Mucosa of rectum (tissue), 2 donors: ENCODE measurements at regions not wholly inside any gene's neighbourhood (a gene's known extent, or its start where the extent isn't known, plus 50 kb on each side); places are given as distances from the start of the nearest gene placed in this dataset.
"Not testable (repeated sequence)": the region's sequence is repeated elsewhere in the genome, so short reads cannot be mapped to it uniquely, and the experiment has no call there.

ENCODE experiments used
- H3K27ac ChIP-seq, 2 donors: one replicate each; pipeline ENCODE4 v1.7.0; 2013; ENCODE audit warnings: inconsistent platforms in 2 of 2, low read depth in 2 of 2, low read length in 2 of 2
- H3K27me3 ChIP-seq, 2 donors: one replicate each; pipeline ENCODE4 v1.7.0; 2013; ENCODE audit warnings: low read length in 2 of 2; ENCODE audit not compliant: control insufficient read depth in 2 of 2, insufficient read depth in 2 of 2
- H3K36me3 ChIP-seq, 2 donors: one replicate each; pipeline ENCODE4 v1.7.0; 2013; ENCODE audit warnings: low read length in 2 of 2; ENCODE audit not compliant: control insufficient read depth in 2 of 2, insufficient read depth in 2 of 2
- H3K4me1 ChIP-seq, 2 donors: one replicate each; pipeline ENCODE4 v1.7.0; 2013; ENCODE audit warnings: low read length in 2 of 2, mild to moderate bottlenecking in 1 of 2; ENCODE audit not compliant: control insufficient read depth in 2 of 2, insufficient read depth in 2 of 2
- H3K4me3 ChIP-seq, 2 donors: one replicate each; pipeline ENCODE4 v1.7.0; 2013; ENCODE audit warnings: low read length in 2 of 2
- H3K9ac ChIP-seq, 2 donors: one replicate each; pipeline ENCODE4 v1.7.0; 2013; ENCODE audit warnings: low read length in 2 of 2, low read depth in 1 of 2, mild to moderate bottlenecking in 1 of 2
- H3K9me3 ChIP-seq, 2 donors: one replicate each; pipeline ENCODE4 v1.7.0; 2013; ENCODE audit warnings: low read length in 2 of 2; ENCODE audit not compliant: control insufficient read depth in 2 of 2
- donor health status: healthy.
- donor health status: Normal muscosa, but diverticular disease.

DNA sequence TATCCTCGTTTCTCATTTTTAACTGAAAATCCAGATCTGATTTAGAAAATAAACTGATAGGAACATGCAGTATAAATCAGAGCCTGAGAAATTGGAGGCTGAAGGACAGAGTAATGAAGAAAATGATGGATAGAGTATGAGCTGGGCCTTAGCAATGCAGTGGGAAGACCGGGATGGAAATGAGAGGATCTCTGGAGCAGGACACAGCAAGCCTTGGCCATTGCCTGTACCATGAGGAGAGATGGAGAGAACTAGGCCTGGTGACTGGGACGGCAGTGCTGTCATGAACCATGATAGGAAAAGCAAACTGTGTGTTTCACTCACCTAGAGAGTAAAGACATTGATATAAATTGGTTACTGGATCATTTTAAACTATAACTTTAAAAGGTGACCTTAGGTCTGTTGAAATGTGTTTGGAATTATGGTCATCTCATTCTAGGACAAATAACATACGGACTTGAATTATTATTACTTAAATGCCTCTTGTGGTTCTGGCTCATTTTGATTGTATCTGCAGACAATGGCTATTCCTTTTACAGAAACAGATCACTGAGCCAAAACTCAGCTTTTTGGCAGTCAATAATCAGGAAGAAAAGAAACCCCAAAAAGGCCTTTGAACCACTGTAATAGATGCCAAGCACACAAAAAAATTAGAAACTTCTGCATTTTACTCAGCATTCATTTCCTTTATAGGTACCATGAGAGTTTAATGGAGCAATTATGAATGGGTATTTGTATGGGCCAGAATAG lies 251.9 kb upstream of the PRKD1 start:
- H3K27me3 ChIP-seq, result no peaks in the 10 kb centered on the region
- no peak overlapping the region for H3K4me3 ChIP-seq
- H3K36me3 ChIP-seq, result no peaks in the 10 kb centered on the region
- no peak overlapping the region for H3K27ac ChIP-seq
- no peak overlapping the region for H3K9ac ChIP-seq
- no peaks in the 10 kb centered on the region for H3K4me1 ChIP-seq
- no peaks in the 10 kb centered on the region for H3K9me3 ChIP-seq

DNA sequence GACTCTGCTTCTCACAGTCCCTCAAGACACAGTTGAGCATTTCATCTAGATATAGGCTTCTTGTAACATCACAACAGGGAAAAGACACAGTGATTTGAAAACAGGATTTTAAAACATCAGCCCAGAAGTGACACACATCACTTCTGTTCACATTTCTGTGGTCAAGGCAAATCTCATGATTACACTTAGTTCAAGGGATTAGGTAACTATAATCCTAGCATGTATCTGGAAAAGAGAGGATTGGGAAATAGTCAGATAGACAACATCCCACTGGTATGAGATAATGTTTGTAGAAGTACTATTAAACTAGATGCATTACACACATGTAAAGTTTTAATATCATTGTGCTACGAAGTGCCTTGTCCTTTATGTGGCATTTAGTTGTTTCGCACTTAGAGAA lies 252.6 kb upstream of the PRKD1 start:
- H3K27me3 ChIP-seq, result no peaks in the 10 kb centered on the region
- H3K9ac ChIP-seq, result no peak overlapping the region
- H3K4me3 ChIP-seq, result no peak overlapping the region
- H3K4me1 ChIP-seq, result no peaks in the 10 kb centered on the region
- no peaks in the 10 kb centered on the region for H3K9me3 ChIP-seq
- H3K27ac ChIP-seq, result no peak overlapping the region
- H3K36me3 ChIP-seq, result no peaks in the 10 kb centered on the region

DNA sequence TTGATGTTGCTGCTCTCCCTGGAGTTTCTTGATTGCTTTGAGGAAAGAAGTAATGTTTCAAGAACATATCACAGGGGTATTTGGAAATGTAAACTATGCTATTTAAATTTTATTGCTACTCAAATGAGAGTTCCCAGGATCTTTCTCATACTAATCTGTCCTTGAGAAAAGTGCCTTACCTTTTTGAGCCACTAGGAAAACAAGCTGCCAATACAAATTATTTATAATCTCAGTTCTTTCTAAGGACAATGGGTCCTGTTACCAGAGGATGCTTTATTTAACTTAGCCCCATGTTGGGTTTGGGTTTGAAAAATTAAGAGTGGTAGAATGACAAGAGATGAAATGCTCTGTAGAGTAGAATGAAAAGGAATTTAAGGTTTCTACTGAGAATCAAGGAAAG lies 258.2 kb upstream of the PRKD1 start:
- Histone ChIP-seq H3K4me1 (no peaks in the 10 kb centered on the region), H3K9ac (no peak overlapping the region), H3K27ac (no peak overlapping the region), H3K4me3 (no peak overlapping the region), H3K36me3 (no peaks in the 10 kb centered on the region), H3K27me3 (no peaks in the 10 kb centered on the region), H3K9me3 (no peaks in the 10 kb centered on the region)

DNA sequence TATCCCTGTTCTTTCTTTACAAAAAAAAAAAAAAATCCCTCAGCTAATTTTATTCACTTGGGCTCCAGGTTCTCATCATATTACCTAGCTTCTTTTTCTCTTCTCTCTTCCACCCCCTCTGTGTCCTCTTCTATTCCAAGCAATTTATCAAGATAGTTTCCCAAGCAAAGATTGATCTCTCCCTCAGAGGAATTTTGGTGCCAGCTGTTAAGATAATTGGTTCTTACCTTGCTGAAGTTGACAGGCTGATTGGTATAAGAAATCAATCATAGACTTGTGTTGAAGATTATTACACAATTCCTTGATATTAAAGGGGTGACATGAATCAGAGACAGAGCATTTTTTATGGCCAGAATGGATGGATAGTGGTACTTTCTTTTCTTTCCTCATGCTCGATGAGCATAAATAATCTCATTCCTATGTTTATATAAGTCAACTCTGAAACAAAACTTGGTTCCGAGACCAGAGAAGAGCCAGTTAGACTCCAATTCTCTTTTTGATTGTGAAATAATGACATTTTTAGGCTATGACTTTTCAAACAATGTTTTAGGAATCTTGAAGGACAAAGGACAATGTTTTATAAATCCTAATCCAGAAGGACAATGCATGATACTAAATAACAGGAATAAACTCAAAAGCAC lies 264.1 kb upstream of the PRKD1 start:
- Histone ChIP-seq H3K9ac (no peak overlapping the region), H3K9me3 (no peaks in the 10 kb centered on the region), H3K36me3 (no peaks in the 10 kb centered on the region), H3K4me3 (no peak overlapping the region), H3K27ac (no peak overlapping the region), H3K4me1 (no peaks in the 10 kb centered on the region), H3K27me3 (no peaks in the 10 kb centered on the region)

DNA sequence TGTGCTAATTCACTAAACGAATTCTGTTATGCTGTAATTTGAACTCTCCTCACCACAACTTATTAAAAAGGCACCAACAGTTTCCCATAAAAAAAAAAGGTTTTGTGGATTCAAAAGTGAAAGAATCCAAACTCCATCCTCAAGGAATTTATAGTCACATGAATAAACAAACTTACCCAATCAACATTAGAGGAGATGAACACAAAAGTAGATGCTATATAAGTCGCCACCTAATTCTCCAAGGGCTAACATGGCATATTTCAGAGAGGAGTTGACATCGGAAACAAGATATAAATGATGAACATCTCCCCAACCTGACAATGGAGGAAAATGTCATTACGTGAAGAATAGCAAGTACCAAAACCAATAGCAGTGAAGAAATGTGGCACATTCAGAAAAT lies 265.5 kb upstream of the PRKD1 start:
- H3K9me3 ChIP-seq, result no peaks in the 10 kb centered on the region
- H3K9ac ChIP-seq, result no peak overlapping the region
- H3K36me3 ChIP-seq, result no peaks in the 10 kb centered on the region
- no peak overlapping the region for H3K4me3 ChIP-seq
- no peaks in the 10 kb centered on the region for H3K27me3 ChIP-seq
- H3K4me1 ChIP-seq, result no peaks in the 10 kb centered on the region
- no peak overlapping the region for H3K27ac ChIP-seq

DNA sequence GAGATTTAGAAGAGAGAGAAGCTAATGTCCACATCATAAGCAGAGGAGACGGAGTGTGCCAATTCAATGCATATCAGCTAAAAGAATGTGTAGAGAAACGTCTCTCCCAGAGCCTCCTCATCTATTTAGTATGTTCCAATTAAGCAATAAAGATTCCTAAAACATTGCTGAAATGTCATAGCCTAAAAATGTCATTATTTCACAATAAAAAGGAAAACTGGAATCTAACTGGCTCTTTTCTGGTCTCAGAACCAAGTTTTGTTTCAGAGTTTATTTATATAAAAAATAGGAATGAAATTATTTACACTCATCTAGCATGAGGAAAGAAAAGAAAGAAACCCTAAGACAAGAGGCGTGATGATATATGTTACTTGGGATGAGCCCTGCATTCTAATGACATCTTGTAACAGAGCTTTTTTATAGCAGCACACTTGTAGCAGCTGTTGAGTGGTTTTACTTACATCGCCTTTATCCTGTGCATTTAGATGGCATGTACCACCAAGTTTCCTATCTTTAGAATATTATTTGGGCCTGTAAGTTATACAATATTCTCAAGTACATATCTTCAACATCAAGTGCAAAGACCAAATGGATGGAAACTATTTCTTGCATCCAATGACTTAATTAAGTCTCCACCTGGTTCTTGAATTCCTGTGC lies 266.3 kb upstream of the PRKD1 start:
- peak overlapping the region in 1 of 2 donors; percentile 9 for H3K27ac ChIP-seq
- no peak overlapping the region for H3K9ac ChIP-seq
- no peaks in the 10 kb centered on the region for H3K4me1 ChIP-seq
- H3K4me3 ChIP-seq, result no peak overlapping the region
- H3K9me3 ChIP-seq, result no peaks in the 10 kb centered on the region
- H3K27me3 ChIP-seq, result no peaks in the 10 kb centered on the region
- H3K36me3 ChIP-seq, result no peaks in the 10 kb centered on the region

DNA sequence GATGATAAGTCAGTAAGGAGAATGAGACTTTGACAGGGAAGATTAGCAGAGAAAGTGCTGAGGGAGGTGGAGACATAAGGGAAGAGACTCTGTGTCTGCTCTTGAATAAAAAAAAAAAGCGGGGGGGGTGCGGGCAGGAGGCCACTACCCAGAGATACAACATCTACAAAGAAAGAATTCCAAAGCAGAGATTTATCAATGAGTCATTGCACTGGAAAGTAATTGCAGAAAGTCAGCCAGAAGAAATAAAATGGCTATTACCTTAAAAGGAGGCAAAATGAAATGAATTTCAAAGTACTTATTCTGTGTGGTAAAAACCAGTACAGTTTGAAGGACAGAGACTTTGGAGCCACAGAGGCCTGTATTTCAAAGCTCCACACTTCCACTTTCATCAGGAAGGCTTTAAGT lies 267.1 kb upstream of the PRKD1 start:
- Histone ChIP-seq H3K27me3 (no peaks in the 10 kb centered on the region), H3K4me1 (no peaks in the 10 kb centered on the region), H3K36me3 (no peaks in the 10 kb centered on the region), H3K9ac (no peak overlapping the region), H3K27ac (no peak overlapping the region), H3K9me3 (no peaks in the 10 kb centered on the region), H3K4me3 (no peak overlapping the region)

DNA sequence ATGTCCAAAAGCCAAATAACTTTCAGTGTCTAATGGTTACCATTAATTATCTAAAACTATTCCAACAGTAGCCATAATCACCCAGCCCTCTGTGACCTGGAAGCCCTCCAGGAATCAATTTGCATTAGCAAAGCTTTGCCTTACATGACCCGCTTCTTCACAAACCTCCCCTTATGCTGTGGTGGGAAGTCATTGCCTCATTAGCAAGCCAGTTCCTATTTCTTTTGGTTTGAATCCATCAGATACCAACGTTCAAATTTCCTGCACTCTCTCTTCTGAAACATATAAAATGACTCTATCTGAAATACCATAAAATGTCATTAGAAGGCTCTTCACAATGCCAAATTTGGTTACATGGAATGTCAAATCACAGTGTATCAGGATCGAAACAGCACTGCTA lies 268.3 kb upstream of the PRKD1 start:
- Histone ChIP-seq H3K4me3 (no peak overlapping the region), H3K27me3 (no peaks in the 10 kb centered on the region), H3K27ac (no peak overlapping the region)

DNA sequence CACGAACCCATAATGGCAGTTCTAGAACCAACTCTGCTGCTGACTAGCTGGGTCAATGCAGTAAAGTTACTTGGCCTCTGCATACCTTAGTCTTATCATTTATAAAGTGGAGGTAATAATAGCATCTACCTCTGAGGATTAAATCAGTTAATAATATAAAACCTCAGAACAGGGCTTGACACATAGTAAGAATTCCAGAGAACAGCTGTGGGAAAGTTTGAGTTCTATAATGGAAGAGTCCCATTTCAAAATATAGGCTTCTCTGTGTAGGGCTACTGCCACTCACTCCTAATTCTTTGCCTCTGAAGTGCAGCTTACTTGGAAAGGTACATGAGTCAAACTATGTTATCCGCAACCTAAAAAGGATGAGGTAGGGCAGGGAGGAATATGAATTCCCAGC lies 269.2 kb upstream of the PRKD1 start:
- H3K4me1 ChIP-seq, result no peaks in the 10 kb centered on the region
- no peaks in the 10 kb centered on the region for H3K27me3 ChIP-seq
- no peak overlapping the region for H3K27ac ChIP-seq
- H3K9ac ChIP-seq, result no peak overlapping the region
- H3K36me3 ChIP-seq, result no peaks in the 10 kb centered on the region
- no peaks in the 10 kb centered on the region for H3K9me3 ChIP-seq
- no peak overlapping the region for H3K4me3 ChIP-seq

More for the DNA sequence above, 268.3 kb upstream of the PRKD1 start:
- H3K4me1 ChIP-seq, result no peaks in the 10 kb centered on the region
- no peaks in the 10 kb centered on the region for H3K9me3 ChIP-seq
- H3K9ac ChIP-seq, result no peak overlapping the region
- no peaks in the 10 kb centered on the region for H3K36me3 ChIP-seq

DNA sequence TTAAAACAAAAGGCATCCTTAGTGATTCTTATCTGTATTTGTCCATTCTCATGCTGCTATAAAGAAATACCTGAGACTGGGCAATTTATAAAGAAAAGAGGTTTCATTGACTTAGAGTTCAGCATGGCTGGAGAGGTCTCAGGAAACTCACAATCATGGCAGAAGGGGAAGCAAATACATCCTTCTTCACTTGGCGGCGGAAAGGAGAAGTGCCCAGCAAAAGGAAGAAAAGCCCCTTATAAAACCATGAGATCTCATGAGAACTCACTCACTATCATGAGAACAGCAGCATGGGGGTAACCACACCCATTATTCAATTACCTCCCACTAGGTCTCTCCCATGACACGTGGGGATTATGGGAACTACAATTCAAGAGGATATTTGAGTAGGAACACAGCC lies 271.1 kb upstream of the PRKD1 start:
- H3K9ac ChIP-seq, H3K4me1 ChIP-seq, H3K4me3 ChIP-seq, H3K27me3 ChIP-seq, H3K27ac ChIP-seq, H3K9me3 ChIP-seq, H3K36me3 ChIP-seq: not testable (repeated sequence)
